K562 (cell line): ENCODE measurements at regions not wholly inside any gene's neighbourhood (a gene's known extent, or its start where the extent isn't known, plus 50 kb on each side); places are given as distances from the start of the nearest gene placed in this dataset.

Experiments used
- ATAC-seq: fragments of 200-7000 bp; cut with Tn5 transposase; 3 replicates; pipeline ENCODE4 v1.9.1; 2020; ENCODE audit warnings: moderate library complexity
- BruUV-seq: library from RNA; stranded (reverse); fragments of 400-500 nt; replicated peaks from 2 replicates; lab custom pipeline; 2021; lab: Mats Ljungman, UMichigan
- CTCF ChIA-PET: fragments of 300-600 bp; formaldehyde crosslinking; extraction: SDS; loops from one replicate; lab custom pipeline; 2021; ENCODE audit warnings: low intra/inter-chr PET ratio; lab: Yijun Ruan, JAX
- POLR2A ChIA-PET: fragments of 300-600, 350-650 bp; sonication (Branson Sonifier 250); formaldehyde crosslinking; extraction: SDS; loops from one replicate; lab custom pipeline; 2021; ENCODE audit warnings: antibody characterized with exemption, inconsistent platforms; lab: Yijun Ruan, JAX
- DNase-seq, 4 experiments: peaks; one replicate each; pipeline versions ENCODE4 v3.0.0 to v3.0.0-alpha.2; 2011 to 2018; ENCODE audit warnings: low spot score in 3 of 4, mixed read lengths in 3 of 4; ENCODE audit errors: extremely low read depth in 1 of 4
- FAIRE-seq: peaks from 2 replicates; lab custom pipeline; 2011; peaks lifted over from hg19 to GRCh38; lab: Jason Lieb, UNC
- H2AFZ ChIP-seq: 2 replicates; pipeline ENCODE4 v1.6.0; 2011; ENCODE audit warnings: low read depth, low read length, control low read depth, inconsistent platforms
- H3K27ac ChIP-seq: fragments of 200-600 bp; 3 replicates; pipeline ENCODE4 v1.8.0; 2011; ENCODE audit warnings: low read depth, mild to moderate bottlenecking, control low read depth, inconsistent platforms, low read length, moderate library complexity, mixed read lengths; ENCODE audit errors: extremely low read depth
- H3K27me3 ChIP-seq, 2 experiments: fragments of 300-600 bp in 1 of 2; 2 replicates in 1 of 2; 3 replicates in 1 of 2; pipeline versions ENCODE4 v1.6.0 to v1.8.0; 2011; ENCODE audit warnings: inconsistent platforms in 2 of 2, low read length in 2 of 2, mild to moderate bottlenecking in 1 of 2, mixed read lengths in 1 of 2, moderate library complexity in 1 of 2; ENCODE audit not compliant: control insufficient read depth in 2 of 2, insufficient read depth in 2 of 2
- H3K36me3 ChIP-seq: fragments of 300-600 bp; 3 replicates; pipeline ENCODE4 v1.8.0; 2011; ENCODE audit warnings: mild to moderate bottlenecking, low read length, inconsistent platforms; ENCODE audit not compliant: control insufficient read depth, insufficient read depth
- H3K4me1 ChIP-seq, 2 experiments: fragments of 200-600 bp in 1 of 2; replicated peaks in 1 of 2; 2 replicates in 1 of 2; 3 replicates in 1 of 2; pipeline versions ENCODE4 v1.5.1 to v1.8.0; 2011; ENCODE audit warnings: inconsistent platforms in 2 of 2, low read length in 2 of 2, mild to moderate bottlenecking in 1 of 2, mixed read lengths in 1 of 2, moderate library complexity in 1 of 2; ENCODE audit not compliant: control insufficient read depth in 2 of 2, insufficient read depth in 2 of 2
- H3K4me2 ChIP-seq: 2 replicates; pipeline ENCODE4 v1.6.1; 2011; ENCODE audit warnings: low read length, control low read depth, inconsistent platforms, mixed read lengths; ENCODE audit not compliant: insufficient read depth
- H3K4me3 ChIP-seq: fragments of 200-600 bp; sonication (generic), shearing (Covaris generic); 2 replicates; pipeline ENCODE4 v1.5.1; 2016; ENCODE audit warnings: control low read depth, inconsistent platforms
- H3K79me2 ChIP-seq: fragments of 200-600 bp; 3 replicates; pipeline ENCODE4 v1.8.0; 2011; ENCODE audit warnings: low read length, inconsistent platforms; ENCODE audit not compliant: control insufficient read depth, insufficient read depth
- H3K9ac ChIP-seq, 2 experiments: 2 replicates each; pipeline versions ENCODE4 v1.6.0 to v1.6.1; 2011; ENCODE audit warnings: low read depth in 2 of 2, low read length in 2 of 2, control low read depth in 1 of 2, inconsistent platforms in 1 of 2, mild to moderate bottlenecking in 1 of 2, mixed read lengths in 1 of 2; ENCODE audit not compliant: insufficient read depth in 1 of 2
- H3K9me1 ChIP-seq: one replicate; pipeline ENCODE4 v1.6.0; 2011; ENCODE audit warnings: inconsistent platforms, mild to moderate bottlenecking, low read length, moderate library complexity; ENCODE audit not compliant: control insufficient read depth, insufficient read depth
- H3K9me3 ChIP-seq: replicated peaks from 2 replicates; pipeline ENCODE4 v1.5.1; 2011; ENCODE audit warnings: low read depth, low read length, inconsistent platforms; ENCODE audit not compliant: control insufficient read depth, insufficient read depth
- H4K20me1 ChIP-seq: replicated peaks from 2 replicates; pipeline ENCODE4 v1.6.1; 2011; ENCODE audit warnings: low read length, inconsistent platforms, mixed read lengths; ENCODE audit not compliant: control insufficient read depth, insufficient read depth
- BCOR ChIP-seq: fragments of 450-650 bp; IDR thresholded peaks from 2 replicates; pipeline ENCODE4 v1.6.1; 2016
- CBFB ChIP-seq: sonication (generic); formaldehyde crosslinking; IDR thresholded peaks from 2 replicates; pipeline ENCODE4 v1.4.0; 2020; ENCODE audit warnings: mild to moderate bottlenecking, missing genetic modification reagents
- ELF1 ChIP-seq: fragments of 200-800 bp; sonication (Bioruptor generic); IDR thresholded peaks from 2 replicates; pipeline ENCODE4 v1.6.1; 2016; ENCODE audit warnings: missing genetic modification characterization, missing compliant biosample characterization
- FOXM1 ChIP-seq, 2 experiments: fragments of 450-650 bp in 1 of 2; sonication (generic) in 1 of 2; formaldehyde crosslinking in 1 of 2; IDR thresholded peaks; 2 replicates each; pipeline versions ENCODE4 v1.6.1 to v1.9.0; 2017 to 2022; ENCODE audit warnings: low read depth in 2 of 2, mild to moderate bottlenecking in 2 of 2, missing genetic modification reagents in 1 of 2, moderate library complexity in 1 of 2
- MIER1 ChIP-seq: fragments of 450-650 bp; IDR thresholded peaks from 2 replicates; pipeline ENCODE4 v1.6.1; 2016; ENCODE audit warnings: antibody characterized with exemption, mild to moderate bottlenecking, low read depth
- PATZ1 ChIP-seq: fragments of 250-450 bp; sonication (Bioruptor Pico); IDR thresholded peaks from 2 replicates; pipeline ENCODE4 v1.5.0; 2020; ENCODE audit warnings: mild to moderate bottlenecking, borderline replicate concordance
- PHF20 ChIP-seq: fragments of 450-650 bp; IDR thresholded peaks from 2 replicates; pipeline ENCODE4 v1.6.1; 2018; ENCODE audit not compliant: partially characterized antibody
- RAD51 ChIP-seq: fragments of 450-650 bp; IDR thresholded peaks from 2 replicates; pipeline ENCODE4 v1.7.1; 2016; ENCODE audit warnings: low read depth, mild to moderate bottlenecking, borderline replicate concordance
- SETDB1 ChIP-seq: IDR thresholded peaks from one replicate; pipeline ENCODE4 v1.6.1; 2012; ENCODE audit warnings: low read length, control low read depth, inconsistent platforms
- TFAP4 ChIP-seq: sonication (generic); formaldehyde crosslinking; IDR thresholded peaks from 2 replicates; pipeline ENCODE4 v1.8.0; 2022; ENCODE audit warnings: missing genetic modification reagents, mild to moderate bottlenecking, moderate library complexity, borderline replicate concordance
- ZNF212 ChIP-seq: fragments of 450-650 bp; formaldehyde crosslinking; IDR thresholded peaks from 2 replicates; pipeline ENCODE4 v1.4.0; 2020; ENCODE audit warnings: mild to moderate bottlenecking
- ZNF239 ChIP-seq: fragments of 250-450 bp; sonication (Bioruptor Pico); IDR thresholded peaks from 2 replicates; pipeline ENCODE4 v1.4.0; 2020; ENCODE audit warnings: mild to moderate bottlenecking
- ZNF282 ChIP-seq: sonication (generic); formaldehyde crosslinking; IDR thresholded peaks from 2 replicates; pipeline ENCODE4 v1.8.1; 2023; ENCODE audit warnings: missing genetic modification reagents
- WGBS: fragments of 100-300 bp; shearing (Covaris generic); methylation state at CpG from one replicate; pipeline ENCODE4 v1.1.6; 2016; ENCODE audit warnings: low coverage, mixed read lengths; ENCODE audit not compliant: insufficient coverage; ENCODE audit errors: missing lambda C conversion rate; 5-methylcytosine and 5-hydroxymethylcytosine counted together
- in situ Hi-C: fragments of 300-500 bp; cut with MboI; formaldehyde crosslinking; loops from 4 replicates; pipeline ENCODE4 v1.15.0; 2018; ENCODE audit warnings: inconsistent platforms, mixed read lengths
- intact Hi-C: fragments of 100-400 bp; cut with micrococcal nuclease; formaldehyde crosslinking; loops from 2 replicates; pipeline ENCODE4 v1.14.2; 2022
- TF ChIP-seq, protein P1 (sequence below): fragments of 250-450 bp; sonication (Bioruptor Pico); IDR thresholded peaks from 2 replicates; pipeline ENCODE4 v1.4.0; 2020; ENCODE audit warnings: mild to moderate bottlenecking, moderate library complexity
- TF ChIP-seq, protein P2 (sequence below): sonication (generic); formaldehyde crosslinking; IDR thresholded peaks from 2 replicates; pipeline ENCODE4 v1.8.1; 2023; ENCODE audit warnings: mild to moderate bottlenecking, missing genetic modification reagents

GRCh38 chr18:34028324-34028723 is 196.4 kb downstream of the NOL4 start (continued):
- no peak for TF ChIP-seq TFAP4 (CRISPR knock-in tag)
- no peak for TF ChIP-seq PATZ1
- no peak for TF ChIP-seq SETDB1

DNA sequence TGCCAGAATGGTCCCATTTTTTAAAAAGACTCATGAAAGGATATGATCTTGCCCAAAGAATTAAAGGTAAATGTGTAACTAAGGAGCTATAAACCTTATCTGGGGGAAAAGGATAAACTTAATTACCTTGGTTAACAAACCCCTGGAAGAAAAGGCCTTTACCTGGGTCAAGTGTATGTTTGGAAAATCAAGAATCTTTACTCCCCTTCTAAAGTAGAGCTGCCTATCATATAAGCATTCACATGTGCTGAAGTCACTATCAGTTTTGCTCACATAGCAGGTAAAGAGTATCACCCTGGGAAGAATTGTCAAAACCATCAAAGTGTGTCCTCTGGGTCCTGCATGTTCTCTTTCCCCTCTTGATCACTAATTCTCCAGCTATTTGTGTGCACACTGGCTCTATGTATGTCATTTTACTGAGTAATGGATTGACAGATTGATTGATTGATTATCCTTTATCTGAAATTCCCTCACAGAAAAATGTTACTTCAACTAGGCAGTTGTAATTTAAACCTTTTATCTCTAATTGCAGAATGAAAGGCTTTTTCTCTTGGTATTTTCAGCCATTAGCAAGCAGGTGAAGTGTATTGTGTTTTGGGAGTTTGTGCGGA is 199.4 kb downstream of the NOL4 start:
- ChIA-PET POLR2A (no interaction called here), CTCF (no interaction called here)
- ATAC-seq (no peak), DNase-seq (no peak), FAIRE-seq (no peak)
- Histone ChIP-seq H2AFZ (no peak overlapping the region), H3K9me3 (no peaks in the 10 kb centered on the region; the same call in 1 of the 2 replicates), H3K4me2 (no peak overlapping the region), H3K27ac (no peak overlapping the region), H3K9ac (no peak overlapping the region), H3K4me3 (no peak overlapping the region), H3K36me3 (no peaks in the 10 kb centered on the region), H3K4me1 (no peaks in the 10 kb centered on the region), H3K79me2 (no peaks in the 10 kb centered on the region), H3K27me3 (no peaks in the 10 kb centered on the region), H4K20me1 (no peaks in the 10 kb centered on the region), H3K9me1 (no peaks in the 10 kb centered on the region)
- in situ Hi-C loops (no loop called here), intact Hi-C loops (no loop called here)
- no TSS peak for BruUV-seq
- WGBS, result 0% methylated on average over 1 of the region's 1 CpG
- TF ChIP-seq, protein P1, sequence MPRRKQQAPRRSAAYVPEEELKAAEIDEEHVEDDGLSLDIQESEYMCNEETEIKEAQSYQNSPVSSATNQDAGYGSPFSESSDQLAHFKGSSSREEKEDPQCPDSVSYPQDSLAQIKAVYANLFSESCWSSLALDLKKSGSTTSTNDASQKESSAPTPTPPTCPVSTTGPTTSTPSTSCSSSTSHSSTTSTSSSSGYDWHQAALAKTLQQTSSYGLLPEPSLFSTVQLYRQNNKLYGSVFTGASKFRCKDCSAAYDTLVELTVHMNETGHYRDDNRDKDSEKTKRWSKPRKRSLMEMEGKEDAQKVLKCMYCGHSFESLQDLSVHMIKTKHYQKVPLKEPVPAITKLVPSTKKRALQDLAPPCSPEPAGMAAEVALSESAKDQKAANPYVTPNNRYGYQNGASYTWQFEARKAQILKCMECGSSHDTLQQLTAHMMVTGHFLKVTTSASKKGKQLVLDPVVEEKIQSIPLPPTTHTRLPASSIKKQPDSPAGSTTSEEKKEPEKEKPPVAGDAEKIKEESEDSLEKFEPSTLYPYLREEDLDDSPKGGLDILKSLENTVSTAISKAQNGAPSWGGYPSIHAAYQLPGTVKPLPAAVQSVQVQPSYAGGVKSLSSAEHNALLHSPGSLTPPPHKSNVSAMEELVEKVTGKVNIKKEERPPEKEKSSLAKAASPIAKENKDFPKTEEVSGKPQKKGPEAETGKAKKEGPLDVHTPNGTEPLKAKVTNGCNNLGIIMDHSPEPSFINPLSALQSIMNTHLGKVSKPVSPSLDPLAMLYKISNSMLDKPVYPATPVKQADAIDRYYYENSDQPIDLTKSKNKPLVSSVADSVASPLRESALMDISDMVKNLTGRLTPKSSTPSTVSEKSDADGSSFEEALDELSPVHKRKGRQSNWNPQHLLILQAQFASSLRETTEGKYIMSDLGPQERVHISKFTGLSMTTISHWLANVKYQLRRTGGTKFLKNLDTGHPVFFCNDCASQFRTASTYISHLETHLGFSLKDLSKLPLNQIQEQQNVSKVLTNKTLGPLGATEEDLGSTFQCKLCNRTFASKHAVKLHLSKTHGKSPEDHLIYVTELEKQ (CRISPR knock-in tag), result no peak
- TF ChIP-seq RAD51, result no peak
- TF ChIP-seq ZNF239 (CRISPR knock-in tag), result no peak
- no peak for TF ChIP-seq PHF20
- TF ChIP-seq ZNF282, result no peak
- TF ChIP-seq BCOR, result no peak
- TF ChIP-seq MIER1, result no peak
- no peak for TF ChIP-seq ELF1 (tag)
- no peak for TF ChIP-seq FOXM1 (IDR thresholded peaks at IDR 0.05; ENCODE audit: low read depth)
- no peak for TF ChIP-seq FOXM1 (CRISPR knock-in tag; IDR thresholded peaks at IDR 0.05; ENCODE audit: low read depth)
- no peak for TF ChIP-seq CBFB (CRISPR knock-in tag)
- no peak for TF ChIP-seq ZNF212 (CRISPR knock-in tag)
- TF ChIP-seq, protein P2, sequence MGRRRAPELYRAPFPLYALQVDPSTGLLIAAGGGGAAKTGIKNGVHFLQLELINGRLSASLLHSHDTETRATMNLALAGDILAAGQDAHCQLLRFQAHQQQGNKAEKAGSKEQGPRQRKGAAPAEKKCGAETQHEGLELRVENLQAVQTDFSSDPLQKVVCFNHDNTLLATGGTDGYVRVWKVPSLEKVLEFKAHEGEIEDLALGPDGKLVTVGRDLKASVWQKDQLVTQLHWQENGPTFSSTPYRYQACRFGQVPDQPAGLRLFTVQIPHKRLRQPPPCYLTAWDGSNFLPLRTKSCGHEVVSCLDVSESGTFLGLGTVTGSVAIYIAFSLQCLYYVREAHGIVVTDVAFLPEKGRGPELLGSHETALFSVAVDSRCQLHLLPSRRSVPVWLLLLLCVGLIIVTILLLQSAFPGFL (CRISPR knock-in tag), result no peak
